Activated T-helper 1 cell treated with Interleukin-2 at 50 U/mL for 16 hours (primary cell): ENCODE measurements at regions not wholly inside any gene's neighbourhood (a gene's known extent, or its start where the extent isn't known, plus 50 kb on each side); places are given as distances from the start of the nearest gene placed in this dataset.
A peak's percentile ranks its signal among the peaks of the same experiment; 100 is the strongest.

Source experiments
- DNase-seq: peaks from one replicate; pipeline ENCODE4 v3.0.0-alpha.2; 2020; ENCODE audit warnings: low read depth

GRCh38 chr10:75347186-75347585 is 54.4 kb downstream of the ZNF503 start:
- no peak for DNase-seq

GRCh38 chr10:75345738-75346137 is 55.8 kb downstream of the ZNF503 start:
- DNase-seq = no peak

GRCh38 chr10:75344170-75344569 is 57.4 kb downstream of the ZNF503 start:
- DNase-seq = no peak

- DNase-seq = no peak
Observed at GRCh38 chr10:75342397-75342796, 59.2 kb downstream of the ZNF503 start.

GRCh38 chr10:75335983-75336382 is 65.6 kb downstream of the ZNF503 start:
- DNase-seq = no peak

- no peak for DNase-seq
Observed at GRCh38 chr10:75335191-75335590, 66.4 kb downstream of the ZNF503 start.

GRCh38 chr10:75334720-75335119 is 66.8 kb downstream of the ZNF503 start:
- no peak for DNase-seq

- DNase-seq = no peak
Observed at GRCh38 chr10:75332081-75332480, 69.5 kb downstream of the ZNF503 start.

- no peak for DNase-seq
Observed at GRCh38 chr10:75331081-75331480, 70.5 kb downstream of the ZNF503 start.

GRCh38 chr10:75329190-75329745 is 72.3 kb downstream of the ZNF503 start:
- no peak for DNase-seq

- DNase-seq = no peak
Observed at GRCh38 chr10:75326306-75326705, 75.3 kb downstream of the ZNF503 start.

GRCh38 chr10:75319274-75319673 is 82.3 kb downstream of the ZNF503 start:
- DNase-seq = no peak

- no peak for DNase-seq
Observed at GRCh38 chr10:75314570-75314969, 78.8 kb upstream of the COMTD1 start.

GRCh38 chr10:75312440-75312839 is 76.7 kb upstream of the COMTD1 start:
- no peak for DNase-seq

- no peak for DNase-seq
Observed at GRCh38 chr10:75305675-75306074, 69.9 kb upstream of the COMTD1 start.

GRCh38 chr10:75304741-75305390 is 69.1 kb upstream of the COMTD1 start:
- DNase-seq = no peak

GRCh38 chr10:75304313-75304712 is 68.6 kb upstream of the COMTD1 start:
- DNase-seq = no peak

- no peak for DNase-seq
Observed at GRCh38 chr10:75303045-75303777, 67.5 kb upstream of the COMTD1 start.

- no peak for DNase-seq
Observed at GRCh38 chr10:75302029-75302428, 66.3 kb upstream of the COMTD1 start.

GRCh38 chr10:75297021-75297599 is 61.4 kb upstream of the COMTD1 start:
- DNase-seq = no peak

GRCh38 chr10:75295868-75296441 is 60.2 kb upstream of the COMTD1 start:
- no peak for DNase-seq

- DNase-seq = peak; percentile 49
Observed at GRCh38 chr10:75294866-75295701, 59.3 kb upstream of the COMTD1 start.
